ENCODE measurements at regions not wholly inside any gene's neighbourhood (a gene's known extent, or its start where the extent isn't known, plus 50 kb on each side); places are given as distances from the start of the nearest gene placed in this dataset.

DNA sequence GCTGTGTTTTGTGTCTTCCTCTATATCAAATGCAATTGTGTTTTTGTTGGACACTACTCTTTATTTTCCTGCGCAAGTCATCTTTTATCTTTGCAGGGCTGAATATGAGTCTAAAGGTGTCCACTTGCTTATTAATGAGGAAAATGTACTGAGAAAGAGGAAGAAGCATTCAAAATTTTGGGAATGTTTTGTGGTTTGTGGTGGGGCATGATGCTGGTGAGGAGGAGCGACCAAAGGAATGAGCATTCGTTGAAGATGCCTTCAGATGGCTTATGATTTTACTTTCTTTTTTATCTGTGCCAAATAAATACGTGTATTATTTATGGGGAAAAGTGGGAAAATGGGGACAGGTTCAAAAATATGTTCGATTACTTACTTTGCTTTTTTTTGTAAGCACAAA is 63.9 kb upstream of the SMIM21 start:
- H3K9me3 Mint-ChIP-seq, result no peaks in the 10 kb centered on the region
- 81 to 88% methylated on average over 4 to 5 of the region's 5 CpGs for WGBS, 2 experiments (ENCODE audit: insufficient coverage in 1 of 2, insufficient read length in 1 of 2)
- DNase-seq, result no peak
- no peak overlapping the region for H3K4me3 ChIP-seq (ENCODE audit: low read length)
- no peak overlapping the region for H3K4me3 Mint-ChIP-seq
- no peaks in the 10 kb centered on the region for H3K36me3 Mint-ChIP-seq (ENCODE audit: low read depth)
- no peaks in the 10 kb centered on the region for H3K27me3 Mint-ChIP-seq (ENCODE audit: insufficient read depth)
- H3K27ac ChIP-seq (ENCODE audit: low read depth, low read length), result no peak overlapping the region
- H3K4me1 ChIP-seq (ENCODE audit: control insufficient read depth, insufficient read depth, low read length), result peaks cover 2% of the 10 kb centered on the region
- no peaks in the 10 kb centered on the region for H3K36me3 ChIP-seq (ENCODE audit: control insufficient read depth, insufficient read depth, low read length)
- no peak overlapping the region for H3K9ac ChIP-seq (ENCODE audit: extremely low read depth, low read length, poor library complexity, severe bottlenecking)
- no peaks in the 10 kb centered on the region for H3K9me3 ChIP-seq (ENCODE audit: control insufficient read depth, low read length)
- TF ChIP-seq, protein P1, sequence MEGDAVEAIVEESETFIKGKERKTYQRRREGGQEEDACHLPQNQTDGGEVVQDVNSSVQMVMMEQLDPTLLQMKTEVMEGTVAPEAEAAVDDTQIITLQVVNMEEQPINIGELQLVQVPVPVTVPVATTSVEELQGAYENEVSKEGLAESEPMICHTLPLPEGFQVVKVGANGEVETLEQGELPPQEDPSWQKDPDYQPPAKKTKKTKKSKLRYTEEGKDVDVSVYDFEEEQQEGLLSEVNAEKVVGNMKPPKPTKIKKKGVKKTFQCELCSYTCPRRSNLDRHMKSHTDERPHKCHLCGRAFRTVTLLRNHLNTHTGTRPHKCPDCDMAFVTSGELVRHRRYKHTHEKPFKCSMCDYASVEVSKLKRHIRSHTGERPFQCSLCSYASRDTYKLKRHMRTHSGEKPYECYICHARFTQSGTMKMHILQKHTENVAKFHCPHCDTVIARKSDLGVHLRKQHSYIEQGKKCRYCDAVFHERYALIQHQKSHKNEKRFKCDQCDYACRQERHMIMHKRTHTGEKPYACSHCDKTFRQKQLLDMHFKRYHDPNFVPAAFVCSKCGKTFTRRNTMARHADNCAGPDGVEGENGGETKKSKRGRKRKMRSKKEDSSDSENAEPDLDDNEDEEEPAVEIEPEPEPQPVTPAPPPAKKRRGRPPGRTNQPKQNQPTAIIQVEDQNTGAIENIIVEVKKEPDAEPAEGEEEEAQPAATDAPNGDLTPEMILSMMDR (conservative IDR thresholded peaks at IDR 0.05), result no peak
- H3K27me3 ChIP-seq (ENCODE audit: control insufficient read depth, insufficient read depth, low read length, poor library complexity, severe bottlenecking), result no peaks in the 10 kb centered on the region
- H3K4me1 Mint-ChIP-seq, result peaks cover 8% of the 10 kb centered on the region
- no peak overlapping the region for H3K27ac Mint-ChIP-seq

DNA sequence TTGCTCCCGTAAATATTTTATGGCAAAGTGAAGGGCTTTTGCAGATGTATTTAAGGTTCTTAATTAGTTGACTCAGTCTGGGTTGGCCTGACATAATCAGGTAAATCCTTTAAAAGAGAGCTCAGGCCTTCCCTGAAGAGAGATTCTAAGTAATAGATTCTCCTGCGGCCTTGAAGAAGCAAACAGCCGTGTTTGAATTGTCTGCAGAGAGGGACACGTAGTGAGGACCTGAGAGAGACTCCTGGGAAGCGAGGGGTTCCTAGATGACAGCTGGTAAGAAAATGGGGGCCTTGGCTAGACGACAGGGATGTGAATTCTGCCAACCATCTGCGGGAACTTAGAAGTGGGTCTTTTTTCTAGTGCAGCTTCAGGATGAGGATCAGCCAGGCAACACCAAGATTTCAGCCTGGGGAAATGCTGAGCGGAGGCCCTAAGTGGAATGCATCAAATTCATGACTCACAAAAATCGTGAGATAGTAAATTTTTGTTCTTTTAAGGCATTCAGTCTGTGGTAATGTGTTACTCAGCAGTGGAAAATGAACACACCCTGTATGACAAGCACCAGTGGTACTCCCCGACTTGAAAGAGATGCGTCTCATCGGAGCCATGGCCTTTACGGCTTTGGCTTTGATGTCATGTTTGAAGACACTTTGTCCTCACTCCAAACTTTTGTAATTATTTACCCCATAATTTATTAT is 62.1 kb upstream of the SMIM21 start:
- no peaks in the 10 kb centered on the region for H3K27me3 Mint-ChIP-seq (ENCODE audit: insufficient read depth)
- H3K9me3 ChIP-seq (ENCODE audit: control insufficient read depth, low read length), result no peaks in the 10 kb centered on the region
- no peaks in the 10 kb centered on the region for H3K36me3 ChIP-seq (ENCODE audit: control insufficient read depth, insufficient read depth, low read length)
- H3K4me3 ChIP-seq (ENCODE audit: low read length), result no peak overlapping the region
- H3K4me1 ChIP-seq (ENCODE audit: control insufficient read depth, insufficient read depth, low read length), result peaks cover 2% of the 10 kb centered on the region
- no peak overlapping the region for H3K9ac ChIP-seq (ENCODE audit: extremely low read depth, low read length, poor library complexity, severe bottlenecking)
- H3K27ac ChIP-seq (ENCODE audit: low read depth, low read length), result no peak overlapping the region
- no peak overlapping the region for H3K27ac Mint-ChIP-seq
- H3K27me3 ChIP-seq (ENCODE audit: control insufficient read depth, insufficient read depth, low read length, poor library complexity, severe bottlenecking), result no peaks in the 10 kb centered on the region
- WGBS, 2 experiments (ENCODE audit: insufficient coverage in 1 of 2, insufficient read length in 1 of 2), result 88 to 89% methylated on average over 12 to 13 of the region's 13 CpGs
- TF ChIP-seq, protein P1 (conservative IDR thresholded peaks at IDR 0.05), result no peak
- H3K4me1 Mint-ChIP-seq, result peaks cover 4% of the 10 kb centered on the region
- H3K9me3 Mint-ChIP-seq, result peaks cover 3% of the 10 kb centered on the region
- H3K4me3 Mint-ChIP-seq, result no peak overlapping the region
- no peak for DNase-seq
- H3K36me3 Mint-ChIP-seq (ENCODE audit: low read depth), result no peaks in the 10 kb centered on the region

DNA sequence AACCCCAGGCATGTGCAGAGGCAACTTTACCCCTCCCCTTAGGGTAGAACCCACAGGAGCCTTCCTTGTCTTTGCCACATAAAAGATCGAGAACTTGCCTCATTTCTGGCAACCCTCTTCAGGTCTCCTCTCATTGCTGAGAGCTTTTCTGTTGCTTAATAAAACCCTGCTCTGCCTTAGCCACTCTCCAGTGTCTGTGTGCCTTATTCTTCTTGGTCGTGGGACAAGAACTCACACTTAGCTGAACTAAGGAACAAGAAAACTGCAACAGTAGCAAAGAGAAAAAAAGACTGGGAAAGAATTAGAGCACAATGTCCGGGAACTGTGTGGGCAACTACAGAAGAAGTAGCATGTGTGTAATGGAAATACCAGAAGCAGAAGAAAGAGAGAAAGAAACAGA is 56.2 kb upstream of the SMIM21 start:
- TF ChIP-seq, protein P1 (conservative IDR thresholded peaks at IDR 0.05), result no peak
- Histone ChIP-seq H3K9ac (ENCODE audit: extremely low read depth, low read length, poor library complexity, severe bottlenecking) (no peak overlapping the region), H3K27ac (ENCODE audit: low read depth, low read length) (no peak overlapping the region), H3K4me1 (ENCODE audit: control insufficient read depth, insufficient read depth, low read length) (no peaks in the 10 kb centered on the region), H3K9me3 (ENCODE audit: control insufficient read depth, low read length) (peaks cover 31% of the 10 kb centered on the region), H3K36me3 (ENCODE audit: control insufficient read depth, insufficient read depth, low read length) (no peaks in the 10 kb centered on the region), H3K27me3 (ENCODE audit: control insufficient read depth, insufficient read depth, low read length, poor library complexity, severe bottlenecking) (no peaks in the 10 kb centered on the region), H3K4me3 (ENCODE audit: low read length) (no peak overlapping the region)
- 68 to 87% methylated on average over 3 of the region's 3 CpGs for WGBS, 2 experiments (ENCODE audit: insufficient coverage in 1 of 2, insufficient read length in 1 of 2)
- peaks cover 33% of the 10 kb centered on the region for H3K9me3 Mint-ChIP-seq
- H3K27ac Mint-ChIP-seq, result no peak overlapping the region
- H3K4me3 Mint-ChIP-seq, result no peak overlapping the region
- no peaks in the 10 kb centered on the region for H3K4me1 Mint-ChIP-seq
- no peak for DNase-seq
- H3K36me3 Mint-ChIP-seq (ENCODE audit: low read depth), result no peaks in the 10 kb centered on the region
- H3K27me3 Mint-ChIP-seq (ENCODE audit: insufficient read depth), result no peaks in the 10 kb centered on the region

Data from endodermal cell (in vitro differentiated cells).